ENCODE measurements at regions not wholly inside any gene's neighbourhood (a gene's known extent, or its start where the extent isn't known, plus 50 kb on each side); places are given as distances from the start of the nearest gene placed in this dataset.
A peak's percentile ranks its signal among the peaks of the same experiment; 100 is the strongest.

DNA sequence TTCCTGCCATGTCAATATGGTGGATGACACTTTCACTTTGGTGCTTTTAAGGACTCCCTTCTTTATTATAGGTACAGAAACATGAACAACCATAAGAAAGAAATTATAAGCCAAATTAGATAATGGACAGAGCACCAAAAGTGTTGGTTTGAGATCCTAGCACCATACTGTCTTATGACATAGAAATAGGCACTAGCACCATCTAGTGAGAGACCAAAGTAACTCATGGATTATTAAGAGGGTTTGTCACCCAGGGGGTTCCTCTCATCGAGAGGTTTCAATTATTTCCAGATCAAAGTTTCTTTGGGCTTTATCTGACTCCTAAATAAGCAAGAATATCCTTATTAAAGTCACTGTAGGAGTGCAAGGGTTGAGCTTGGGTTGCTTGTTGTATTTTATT lies 153.0 kb upstream of the DIO2 start:
- TF ChIP-seq, protein P1, sequence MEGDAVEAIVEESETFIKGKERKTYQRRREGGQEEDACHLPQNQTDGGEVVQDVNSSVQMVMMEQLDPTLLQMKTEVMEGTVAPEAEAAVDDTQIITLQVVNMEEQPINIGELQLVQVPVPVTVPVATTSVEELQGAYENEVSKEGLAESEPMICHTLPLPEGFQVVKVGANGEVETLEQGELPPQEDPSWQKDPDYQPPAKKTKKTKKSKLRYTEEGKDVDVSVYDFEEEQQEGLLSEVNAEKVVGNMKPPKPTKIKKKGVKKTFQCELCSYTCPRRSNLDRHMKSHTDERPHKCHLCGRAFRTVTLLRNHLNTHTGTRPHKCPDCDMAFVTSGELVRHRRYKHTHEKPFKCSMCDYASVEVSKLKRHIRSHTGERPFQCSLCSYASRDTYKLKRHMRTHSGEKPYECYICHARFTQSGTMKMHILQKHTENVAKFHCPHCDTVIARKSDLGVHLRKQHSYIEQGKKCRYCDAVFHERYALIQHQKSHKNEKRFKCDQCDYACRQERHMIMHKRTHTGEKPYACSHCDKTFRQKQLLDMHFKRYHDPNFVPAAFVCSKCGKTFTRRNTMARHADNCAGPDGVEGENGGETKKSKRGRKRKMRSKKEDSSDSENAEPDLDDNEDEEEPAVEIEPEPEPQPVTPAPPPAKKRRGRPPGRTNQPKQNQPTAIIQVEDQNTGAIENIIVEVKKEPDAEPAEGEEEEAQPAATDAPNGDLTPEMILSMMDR (conservative IDR thresholded peaks at IDR 0.05; ENCODE audit: low read length) = peak; percentile 74
- no peak for TF ChIP-seq EZH2phosphoT487 (IDR thresholded peaks at IDR 0.05; ENCODE audit: borderline replicate concordance, low read depth, low read length)
